ENCODE measurements at regions not wholly inside any gene's neighbourhood (a gene's known extent, or its start where the extent isn't known, plus 50 kb on each side); places are given as distances from the start of the nearest gene placed in this dataset.

DNA sequence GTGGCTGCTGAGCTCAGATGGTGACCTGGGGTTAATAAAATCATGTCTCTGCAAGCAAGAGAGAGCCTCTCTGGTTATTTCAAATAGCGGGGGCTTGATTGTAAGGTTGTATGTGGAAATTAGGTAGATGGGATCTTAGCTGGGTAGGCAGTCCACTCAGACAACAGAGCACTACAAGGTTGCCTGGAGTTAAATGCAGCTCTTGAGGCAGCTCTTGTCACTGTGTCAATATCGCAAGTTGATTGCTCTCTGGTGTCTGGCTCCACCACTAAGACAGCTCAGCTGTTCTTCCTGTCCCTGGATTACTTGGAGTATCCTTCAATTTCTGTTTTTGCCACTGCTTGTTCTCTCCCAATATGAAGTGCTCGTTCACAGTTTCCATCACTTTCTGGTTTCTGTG is 93.8 kb downstream of the C21orf91 start:
- Mint-ChIP-seq H3K4me3 (ENCODE audit: unreplicated experiment) (no peak overlapping the region), H3K9me3 (ENCODE audit: unreplicated experiment) (peaks cover 18% of the 10 kb centered on the region), H3K4me1 (ENCODE audit: low read depth, unreplicated experiment) (no peaks in the 10 kb centered on the region), H3K27ac (ENCODE audit: unreplicated experiment) (no peak overlapping the region), H3K36me3 (ENCODE audit: insufficient read depth, unreplicated experiment) (no peaks in the 10 kb centered on the region), H3K27me3 (ENCODE audit: insufficient read depth, unreplicated experiment) (no peaks in the 10 kb centered on the region)
- CTCF ChIA-PET, result no interaction called here
- BruUV-seq (replicated peaks), result no TSS peak
- no peaks in the 10 kb centered on the region for H3K4me1 ChIP-seq
- 0 out of 2 replicates have a peak, but pooled peaks cover 4% of the 10 kb centered on the region for H3K9me3 ChIP-seq
- TF ChIP-seq, protein P1, sequence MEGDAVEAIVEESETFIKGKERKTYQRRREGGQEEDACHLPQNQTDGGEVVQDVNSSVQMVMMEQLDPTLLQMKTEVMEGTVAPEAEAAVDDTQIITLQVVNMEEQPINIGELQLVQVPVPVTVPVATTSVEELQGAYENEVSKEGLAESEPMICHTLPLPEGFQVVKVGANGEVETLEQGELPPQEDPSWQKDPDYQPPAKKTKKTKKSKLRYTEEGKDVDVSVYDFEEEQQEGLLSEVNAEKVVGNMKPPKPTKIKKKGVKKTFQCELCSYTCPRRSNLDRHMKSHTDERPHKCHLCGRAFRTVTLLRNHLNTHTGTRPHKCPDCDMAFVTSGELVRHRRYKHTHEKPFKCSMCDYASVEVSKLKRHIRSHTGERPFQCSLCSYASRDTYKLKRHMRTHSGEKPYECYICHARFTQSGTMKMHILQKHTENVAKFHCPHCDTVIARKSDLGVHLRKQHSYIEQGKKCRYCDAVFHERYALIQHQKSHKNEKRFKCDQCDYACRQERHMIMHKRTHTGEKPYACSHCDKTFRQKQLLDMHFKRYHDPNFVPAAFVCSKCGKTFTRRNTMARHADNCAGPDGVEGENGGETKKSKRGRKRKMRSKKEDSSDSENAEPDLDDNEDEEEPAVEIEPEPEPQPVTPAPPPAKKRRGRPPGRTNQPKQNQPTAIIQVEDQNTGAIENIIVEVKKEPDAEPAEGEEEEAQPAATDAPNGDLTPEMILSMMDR (IDR thresholded peaks at IDR 0.05; ENCODE audit: insufficient read depth in 1 of 2, low read depth in 1 of 2, low read length in 1 of 2, severe bottlenecking in 1 of 2, unreplicated experiment in 1 of 2), result no peak
- POLR2A ChIA-PET, result no interaction called here
- no peak overlapping the region for H3K4me3 ChIP-seq (ENCODE audit: low read depth, low read length)
- H3K27me3 ChIP-seq (replicated peaks; ENCODE audit: control insufficient read depth, insufficient read depth, low read length), result no peaks in the 10 kb centered on the region
- intact Hi-C loops (cut with micrococcal nuclease; ENCODE audit: unreplicated experiment), result loop anchor here (5.0 kb wide), 1 partner anchor 92 kb away; the partner anchor contains the start of gene C21orf91
- DNase-seq, result no peak
- no peaks in the 10 kb centered on the region for H3K36me3 ChIP-seq (ENCODE audit: control insufficient read depth, insufficient read depth, low read length)

DNA sequence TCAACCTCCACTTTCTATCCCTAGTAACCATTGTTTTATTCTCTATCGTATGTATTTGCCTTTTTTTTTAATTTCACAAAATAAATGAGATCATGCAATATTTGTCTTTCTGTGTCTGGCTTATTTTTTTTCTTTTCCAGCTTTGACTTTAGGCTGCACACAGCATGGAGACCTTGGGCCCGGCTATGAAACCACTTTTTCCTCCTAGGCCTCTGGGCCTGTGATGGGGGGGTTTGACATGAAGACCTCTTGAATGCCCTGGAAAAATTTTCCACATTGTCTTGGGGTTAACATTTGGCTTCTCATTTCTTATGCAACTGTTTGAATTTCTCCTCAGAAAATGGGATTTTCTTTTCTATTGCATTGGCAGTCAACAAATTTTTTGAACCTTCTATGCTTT is 100.2 kb upstream of the BTG3 start:
- no TSS peak for BruUV-seq (replicated peaks)
- intact Hi-C loops (cut with micrococcal nuclease; ENCODE audit: unreplicated experiment), result loop anchor here (10.0 kb wide), 1 partner anchor 188 kb away; no protein-coding TSS in a partner anchor
- ChIA-PET CTCF (interaction anchor here (0.5 kb wide), 1 partner anchor 32 kb away, joined by 3 read pairs; no protein-coding TSS in a partner anchor), POLR2A (no interaction called here)
- Histone ChIP-seq H3K4me3 (ENCODE audit: low read depth, low read length) (no peak overlapping the region), H3K27me3 (replicated peaks; ENCODE audit: control insufficient read depth, insufficient read depth, low read length) (no peaks in the 10 kb centered on the region), H3K4me1 (peaks cover 19% of the 10 kb centered on the region), H3K36me3 (ENCODE audit: control insufficient read depth, insufficient read depth, low read length) (no peaks in the 10 kb centered on the region), H3K9me3 (peaks cover 15% of the 10 kb centered on the region)
- no peak overlapping the region for H3K27ac Mint-ChIP-seq (ENCODE audit: unreplicated experiment)
- DNase-seq, result no peak
- TF ChIP-seq, protein P1 (IDR thresholded peaks at IDR 0.05; ENCODE audit: insufficient read depth in 1 of 2, low read depth in 1 of 2, low read length in 1 of 2, severe bottlenecking in 1 of 2, unreplicated experiment in 1 of 2), result no peak
- peaks cover 46% of the 10 kb centered on the region for H3K9me3 Mint-ChIP-seq (ENCODE audit: unreplicated experiment)
- H3K27me3 Mint-ChIP-seq (ENCODE audit: insufficient read depth, unreplicated experiment), result no peaks in the 10 kb centered on the region
- peaks cover 24% of the 10 kb centered on the region for H3K36me3 Mint-ChIP-seq (ENCODE audit: insufficient read depth, unreplicated experiment)
- peaks cover 6% of the 10 kb centered on the region for H3K4me1 Mint-ChIP-seq (ENCODE audit: low read depth, unreplicated experiment)
- H3K4me3 Mint-ChIP-seq (ENCODE audit: unreplicated experiment), result no peak overlapping the region

DNA sequence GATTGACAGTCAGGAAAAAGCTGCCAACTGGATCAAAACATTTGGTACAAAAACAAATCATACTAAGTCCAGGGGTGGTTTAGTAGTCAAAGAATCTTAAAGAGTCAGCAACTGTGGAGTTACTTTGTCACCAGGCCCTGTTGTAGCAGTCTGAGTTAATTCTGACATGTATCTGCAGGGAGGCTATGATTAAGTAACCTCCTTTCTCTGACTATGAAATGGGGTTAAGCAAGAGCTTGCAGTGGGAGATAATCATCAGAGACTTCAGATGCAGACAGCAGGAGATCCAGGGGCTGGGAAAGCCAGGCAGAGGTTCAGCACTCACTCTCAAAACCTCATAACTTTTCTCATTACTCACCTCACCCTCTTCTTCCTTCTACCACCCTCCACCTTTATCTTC is 99.2 kb upstream of the BTG3 start:
- ChIA-PET POLR2A (no interaction called here), CTCF (no interaction called here)
- H3K4me3 ChIP-seq (ENCODE audit: low read depth, low read length), result no peak overlapping the region
- peaks cover 19% of the 10 kb centered on the region for H3K4me1 ChIP-seq
- H3K36me3 ChIP-seq (ENCODE audit: control insufficient read depth, insufficient read depth, low read length), result no peaks in the 10 kb centered on the region
- H3K4me1 Mint-ChIP-seq (ENCODE audit: low read depth, unreplicated experiment), result peaks cover 6% of the 10 kb centered on the region
- H3K9me3 ChIP-seq, result peaks cover 15% of the 10 kb centered on the region
- no peak overlapping the region for H3K27ac Mint-ChIP-seq (ENCODE audit: unreplicated experiment)
- H3K27me3 Mint-ChIP-seq (ENCODE audit: insufficient read depth, unreplicated experiment), result no peaks in the 10 kb centered on the region
- intact Hi-C loops (cut with micrococcal nuclease; ENCODE audit: unreplicated experiment), result loop anchor here (10.0 kb wide), 1 partner anchor 187 kb away; no protein-coding TSS in a partner anchor
- H3K9me3 Mint-ChIP-seq (ENCODE audit: unreplicated experiment), result peaks cover 55% of the 10 kb centered on the region
- peaks cover 16% of the 10 kb centered on the region for H3K36me3 Mint-ChIP-seq (ENCODE audit: insufficient read depth, unreplicated experiment)
- H3K4me3 Mint-ChIP-seq (ENCODE audit: unreplicated experiment), result no peak overlapping the region
- H3K27me3 ChIP-seq (replicated peaks; ENCODE audit: control insufficient read depth, insufficient read depth, low read length), result no peaks in the 10 kb centered on the region
- DNase-seq, result no peak
- TF ChIP-seq, protein P1 (IDR thresholded peaks at IDR 0.05; ENCODE audit: insufficient read depth in 1 of 2, low read depth in 1 of 2, low read length in 1 of 2, severe bottlenecking in 1 of 2, unreplicated experiment in 1 of 2), result no peak
- BruUV-seq (replicated peaks), result no TSS peak
